ENCODE measurements at regions not wholly inside any gene's neighbourhood (a gene's known extent, or its start where the extent isn't known, plus 50 kb on each side); places are given as distances from the start of the nearest gene placed in this dataset.

DNA sequence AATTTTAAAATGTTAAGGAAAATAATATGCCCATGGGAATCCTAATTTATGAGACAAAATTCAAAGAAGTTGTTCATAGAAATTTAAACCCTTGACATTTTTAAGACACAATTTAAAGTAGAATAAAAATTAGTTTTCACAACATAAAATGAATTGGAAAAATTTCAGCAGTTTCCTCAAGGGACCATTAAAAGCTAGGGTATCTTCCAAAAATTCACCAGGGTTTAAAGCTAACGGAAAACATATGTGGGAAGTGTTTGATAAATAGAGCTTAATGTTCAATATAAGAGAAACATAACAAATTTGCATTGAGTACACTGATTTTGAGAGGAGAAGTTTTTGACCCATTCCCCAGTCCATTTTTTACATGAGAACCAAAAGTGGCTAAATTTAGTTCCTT is 228.9 kb upstream of the TTC29 start:
- Histone ChIP-seq H3K9me3 (ENCODE audit: control insufficient read depth in 2 of 2, low read length in 2 of 2) (no peaks in the 10 kb centered on the region), H3K36me3 (ENCODE audit: control insufficient read depth, insufficient read depth, low read length) (no peaks in the 10 kb centered on the region), H3K4me1 (ENCODE audit: control insufficient read depth, insufficient read depth, low read length, poor library complexity, severe bottlenecking) (no peaks in the 10 kb centered on the region), H3K27ac (ENCODE audit: insufficient read depth, low read length, poor library complexity, severe bottlenecking) (no peak overlapping the region), H3K4me3 (ENCODE audit: low read depth, low read length) (no peak overlapping the region), H3K27me3 (ENCODE audit: control insufficient read depth, insufficient read depth, low read length) (no peaks in the 10 kb centered on the region)
- Mint-ChIP-seq H3K4me3 (no peak overlapping the region), H3K27me3 (peaks cover 12% of the 10 kb centered on the region), H3K36me3 (no peaks in the 10 kb centered on the region), H3K4me1 (no peaks in the 10 kb centered on the region), H3K27ac (no peak overlapping the region), H3K9me3 (peaks cover 0 to 3% (median 0%) of the 10 kb centered on the region in 7 donors)
- DNase-seq (no peak), ATAC-seq (ENCODE audit: low read depth in 2 of 2) (no peak)

DNA sequence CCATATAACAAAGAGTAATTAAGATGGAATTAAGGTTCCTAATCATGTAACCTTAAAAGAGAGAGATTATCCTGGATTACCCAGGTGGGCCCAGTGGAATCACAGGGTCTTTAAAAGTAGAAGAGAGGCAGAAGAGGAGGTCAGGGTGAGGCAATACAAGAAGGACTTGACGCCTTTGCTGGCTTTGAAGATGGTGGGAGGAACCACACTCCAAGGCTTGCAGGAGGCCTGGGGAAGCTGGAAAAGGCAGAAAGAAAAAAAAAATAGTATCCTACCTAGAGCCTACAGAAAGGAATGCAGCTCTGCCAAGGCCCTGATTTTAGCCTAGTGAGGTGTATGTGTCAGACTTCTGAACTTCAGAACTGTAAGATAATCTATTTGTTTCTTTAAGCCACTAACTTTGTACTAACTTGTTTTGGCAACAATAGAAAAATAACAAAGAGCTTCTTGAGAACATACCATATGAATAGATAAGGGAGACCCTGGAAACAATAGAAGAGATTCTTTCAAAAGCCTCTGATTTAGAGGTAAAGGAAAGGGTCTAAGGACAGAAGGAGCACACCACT is 229.9 kb upstream of the TTC29 start:
- H3K36me3 Mint-ChIP-seq = no peaks in the 10 kb centered on the region
- Histone ChIP-seq H3K27ac (ENCODE audit: insufficient read depth, low read length, poor library complexity, severe bottlenecking) (no peak overlapping the region), H3K4me1 (ENCODE audit: control insufficient read depth, insufficient read depth, low read length, poor library complexity, severe bottlenecking) (no peaks in the 10 kb centered on the region), H3K36me3 (ENCODE audit: control insufficient read depth, insufficient read depth, low read length) (no peaks in the 10 kb centered on the region), H3K9me3 (ENCODE audit: control insufficient read depth in 2 of 2, low read length in 2 of 2) (no peaks in the 10 kb centered on the region), H3K4me3 (ENCODE audit: low read depth, low read length) (no peak overlapping the region), H3K27me3 (ENCODE audit: control insufficient read depth, insufficient read depth, low read length) (no peaks in the 10 kb centered on the region)
- H3K4me3 Mint-ChIP-seq = no peak overlapping the region
- H3K9me3 Mint-ChIP-seq = peaks cover 0 to 3% (median 0%) of the 10 kb centered on the region in 7 donors
- peaks cover 12% of the 10 kb centered on the region for H3K27me3 Mint-ChIP-seq
- no peak overlapping the region for H3K27ac Mint-ChIP-seq
- no peaks in the 10 kb centered on the region for H3K4me1 Mint-ChIP-seq
- ATAC-seq (ENCODE audit: low read depth in 2 of 2) (no peak), DNase-seq (no peak)

DNA sequence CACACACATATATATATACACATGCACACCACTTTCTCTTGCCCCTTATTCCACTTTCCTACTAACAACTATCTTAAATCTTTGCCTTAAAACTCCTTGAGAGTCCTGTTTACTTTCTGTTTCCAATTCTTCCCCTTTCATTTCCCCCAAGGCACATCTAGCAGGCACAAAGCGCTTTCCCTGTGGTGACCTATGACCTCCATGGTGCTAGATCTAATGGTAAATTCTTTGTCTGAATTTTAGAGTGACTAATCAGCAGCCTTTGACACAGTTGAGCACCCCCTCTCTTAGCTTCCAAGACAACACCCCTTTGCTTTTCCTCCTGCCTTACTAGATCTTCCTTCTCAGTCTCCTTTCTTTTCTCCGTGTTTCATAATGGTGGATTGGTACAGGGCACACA is 236.4 kb upstream of the TTC29 start:
- H3K27me3 ChIP-seq (ENCODE audit: control insufficient read depth, insufficient read depth, low read length) = no peaks in the 10 kb centered on the region
- Mint-ChIP-seq H3K27me3 (no peaks in the 10 kb centered on the region), H3K27ac (no peak overlapping the region), H3K9me3 (peaks cover 0 to 5% (median 1%) of the 10 kb centered on the region in 7 donors), H3K36me3 (no peaks in the 10 kb centered on the region), H3K4me3 (no peak overlapping the region), H3K4me1 (no peaks in the 10 kb centered on the region)
- no peak for ATAC-seq (ENCODE audit: low read depth in 2 of 2)
- no peaks in the 10 kb centered on the region for H3K9me3 ChIP-seq (ENCODE audit: control insufficient read depth in 2 of 2, low read length in 2 of 2)
- H3K4me3 ChIP-seq (ENCODE audit: low read depth, low read length) = no peak overlapping the region
- H3K27ac ChIP-seq (ENCODE audit: insufficient read depth, low read length, poor library complexity, severe bottlenecking) = no peak overlapping the region
- DNase-seq = no peak
- no peaks in the 10 kb centered on the region for H3K4me1 ChIP-seq (ENCODE audit: control insufficient read depth, insufficient read depth, low read length, poor library complexity, severe bottlenecking)
- no peaks in the 10 kb centered on the region for H3K36me3 ChIP-seq (ENCODE audit: control insufficient read depth, insufficient read depth, low read length)

DNA sequence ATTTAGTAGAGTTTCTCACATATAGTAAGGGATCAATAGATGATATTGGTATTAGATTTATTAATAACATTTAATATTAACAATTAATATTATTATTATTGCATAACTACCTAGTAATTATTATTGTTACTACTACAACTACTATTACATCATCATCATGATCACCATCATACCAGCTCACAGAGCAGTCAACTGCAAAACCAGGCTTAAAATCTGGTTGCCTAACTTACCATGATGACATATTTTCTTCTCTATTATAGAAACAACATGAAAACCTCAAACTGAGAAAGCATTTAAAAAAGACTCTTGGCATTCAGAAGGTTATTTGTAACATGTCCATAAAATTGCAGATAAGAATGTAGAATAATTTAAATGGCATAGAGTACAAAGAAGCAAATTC is 247.0 kb upstream of the TTC29 start:
- no peak overlapping the region for H3K4me3 Mint-ChIP-seq
- DNase-seq = no peak
- Histone ChIP-seq H3K4me3 (ENCODE audit: low read depth, low read length) (no peak overlapping the region), H3K27me3 (ENCODE audit: control insufficient read depth, insufficient read depth, low read length) (no peaks in the 10 kb centered on the region), H3K4me1 (ENCODE audit: control insufficient read depth, insufficient read depth, low read length, poor library complexity, severe bottlenecking) (no peaks in the 10 kb centered on the region), H3K9me3 (ENCODE audit: control insufficient read depth in 2 of 2, low read length in 2 of 2) (no peaks in the 10 kb centered on the region), H3K27ac (ENCODE audit: insufficient read depth, low read length, poor library complexity, severe bottlenecking) (no peak overlapping the region), H3K36me3 (ENCODE audit: control insufficient read depth, insufficient read depth, low read length) (no peaks in the 10 kb centered on the region)
- ATAC-seq (ENCODE audit: low read depth in 2 of 2) = no peak
- H3K27me3 Mint-ChIP-seq = peaks cover 4% of the 10 kb centered on the region
- H3K27ac Mint-ChIP-seq = no peak overlapping the region
- H3K4me1 Mint-ChIP-seq = no peaks in the 10 kb centered on the region
- H3K9me3 Mint-ChIP-seq = peaks cover 0 to 8% (median 1%) of the 10 kb centered on the region in 7 donors
- no peaks in the 10 kb centered on the region for H3K36me3 Mint-ChIP-seq

GRCh38 chr4:147194114-147194513 is 248.4 kb upstream of the TTC29 start:
- no peak overlapping the region for H3K27ac Mint-ChIP-seq
- Histone ChIP-seq H3K4me1 (ENCODE audit: control insufficient read depth, insufficient read depth, low read length, poor library complexity, severe bottlenecking) (no peaks in the 10 kb centered on the region), H3K9me3 (ENCODE audit: control insufficient read depth in 2 of 2, low read length in 2 of 2) (no peaks in the 10 kb centered on the region), H3K27ac (ENCODE audit: insufficient read depth, low read length, poor library complexity, severe bottlenecking) (no peak overlapping the region), H3K27me3 (ENCODE audit: control insufficient read depth, insufficient read depth, low read length) (no peaks in the 10 kb centered on the region), H3K4me3 (ENCODE audit: low read depth, low read length) (no peak overlapping the region), H3K36me3 (ENCODE audit: control insufficient read depth, insufficient read depth, low read length) (no peaks in the 10 kb centered on the region)
- DNase-seq (no peak), ATAC-seq (ENCODE audit: low read depth in 2 of 2) (no peak)
- H3K36me3 Mint-ChIP-seq = no peaks in the 10 kb centered on the region
- no peak overlapping the region for H3K4me3 Mint-ChIP-seq
- H3K27me3 Mint-ChIP-seq = peaks cover 4% of the 10 kb centered on the region
- H3K4me1 Mint-ChIP-seq = no peaks in the 10 kb centered on the region
- peaks cover 0 to 4% (median 0%) of the 10 kb centered on the region in 7 donors for H3K9me3 Mint-ChIP-seq

GRCh38 chr4:147194604-147195003 is 248.9 kb upstream of the TTC29 start:
- ATAC-seq (ENCODE audit: low read depth in 2 of 2) = no peak
- Histone ChIP-seq H3K4me3 (ENCODE audit: low read depth, low read length) (no peak overlapping the region), H3K4me1 (ENCODE audit: control insufficient read depth, insufficient read depth, low read length, poor library complexity, severe bottlenecking) (no peaks in the 10 kb centered on the region), H3K27ac (ENCODE audit: insufficient read depth, low read length, poor library complexity, severe bottlenecking) (no peak overlapping the region), H3K9me3 (ENCODE audit: control insufficient read depth in 2 of 2, low read length in 2 of 2) (no peaks in the 10 kb centered on the region), H3K36me3 (ENCODE audit: control insufficient read depth, insufficient read depth, low read length) (no peaks in the 10 kb centered on the region), H3K27me3 (ENCODE audit: control insufficient read depth, insufficient read depth, low read length) (no peaks in the 10 kb centered on the region)
- Mint-ChIP-seq H3K4me3 (no peak overlapping the region), H3K36me3 (no peaks in the 10 kb centered on the region), H3K4me1 (no peaks in the 10 kb centered on the region), H3K9me3 (peaks cover 0 to 4% (median 0%) of the 10 kb centered on the region in 7 donors), H3K27me3 (peaks cover 4% of the 10 kb centered on the region), H3K27ac (no peak overlapping the region)
- DNase-seq = no peak

- no peaks in the 10 kb centered on the region for H3K27me3 ChIP-seq (ENCODE audit: control insufficient read depth, insufficient read depth, low read length)
- no peaks in the 10 kb centered on the region for H3K4me1 Mint-ChIP-seq
- H3K4me1 ChIP-seq (ENCODE audit: control insufficient read depth, insufficient read depth, low read length, poor library complexity, severe bottlenecking) = no peaks in the 10 kb centered on the region
- H3K9me3 Mint-ChIP-seq = peaks cover 0 to 4% (median 0%) of the 10 kb centered on the region in 7 donors
- H3K4me3 Mint-ChIP-seq = no peak overlapping the region
- H3K27ac Mint-ChIP-seq = no peak overlapping the region
- no peak for ATAC-seq (ENCODE audit: low read depth in 2 of 2)
- no peaks in the 10 kb centered on the region for H3K36me3 ChIP-seq (ENCODE audit: control insufficient read depth, insufficient read depth, low read length)
- no peak overlapping the region for H3K27ac ChIP-seq (ENCODE audit: insufficient read depth, low read length, poor library complexity, severe bottlenecking)
- H3K27me3 Mint-ChIP-seq = peaks cover 2% of the 10 kb centered on the region
- no peak for DNase-seq
- H3K9me3 ChIP-seq (ENCODE audit: control insufficient read depth in 2 of 2, low read length in 2 of 2) = no peaks in the 10 kb centered on the region
- no peaks in the 10 kb centered on the region for H3K36me3 Mint-ChIP-seq
- no peak overlapping the region for H3K4me3 ChIP-seq (ENCODE audit: low read depth, low read length)
Measured at GRCh38 chr4:147195386-147195785, 249.7 kb upstream of the TTC29 start.

- Mint-ChIP-seq H3K27me3 (no peaks in the 10 kb centered on the region), H3K36me3 (no peaks in the 10 kb centered on the region), H3K9me3 (peaks cover 0 to 4% (median 1%) of the 10 kb centered on the region in 7 donors), H3K27ac (no peak overlapping the region), H3K4me1 (no peaks in the 10 kb centered on the region), H3K4me3 (no peak overlapping the region)
- Histone ChIP-seq H3K4me1 (ENCODE audit: control insufficient read depth, insufficient read depth, low read length, poor library complexity, severe bottlenecking) (no peaks in the 10 kb centered on the region), H3K36me3 (ENCODE audit: control insufficient read depth, insufficient read depth, low read length) (no peaks in the 10 kb centered on the region), H3K4me3 (ENCODE audit: low read depth, low read length) (no peak overlapping the region), H3K27me3 (ENCODE audit: control insufficient read depth, insufficient read depth, low read length) (no peaks in the 10 kb centered on the region), H3K27ac (ENCODE audit: insufficient read depth, low read length, poor library complexity, severe bottlenecking) (no peak overlapping the region), H3K9me3 (ENCODE audit: control insufficient read depth in 2 of 2, low read length in 2 of 2) (no peaks in the 10 kb centered on the region)
- DNase-seq (no peak), ATAC-seq (ENCODE audit: low read depth in 2 of 2) (no peak)
Measured at GRCh38 chr4:147198411-147199051, 252.9 kb upstream of the TTC29 start.
